Endothelial cell of umbilical vein (primary cell): ENCODE measurements at regions not wholly inside any gene's neighbourhood (a gene's known extent, or its start where the extent isn't known, plus 50 kb on each side); places are given as distances from the start of the nearest gene placed in this dataset.

Source experiments
- CTCF ChIP-seq, 2 donors: IDR thresholded peaks; 1 replicate in 1 of 2; 2 replicates in 1 of 2; pipeline ENCODE4 v1.5.1; 2011; ENCODE audit warnings: low read length in 2 of 2, mild to moderate bottlenecking in 2 of 2, moderate library complexity in 2 of 2, control low read depth in 1 of 2, inconsistent platforms in 1 of 2, low read depth in 1 of 2; ENCODE audit not compliant: insufficient read depth in 1 of 2; ENCODE audit errors: extremely low read depth in 1 of 2
- GATA2 ChIP-seq: IDR thresholded peaks from 2 replicates; pipeline ENCODE4 v1.7.0; 2011; ENCODE audit warnings: low read depth, mild to moderate bottlenecking, moderate library complexity, mixed read lengths, low read length; ENCODE audit not compliant: insufficient read length, insufficient read depth
- POLR2A ChIP-seq: IDR thresholded peaks from 2 replicates; pipeline ENCODE4 v1.6.1; 2012; ENCODE audit warnings: low read depth, mild to moderate bottlenecking, control low read depth, low read length
- POLR2AphosphoS5 ChIP-seq: IDR thresholded peaks from 2 replicates; pipeline ENCODE4 v1.6.1; 2012; ENCODE audit warnings: low read depth, mild to moderate bottlenecking, control low read depth, low read length, moderate library complexity; ENCODE audit not compliant: insufficient read depth

GRCh38 chr6:14425805-14426204 is 308.2 kb downstream of the CD83 start:
- TF ChIP-seq CTCF (IDR thresholded peaks at IDR 0.05; ENCODE audit: extremely low read depth in 1 of 2, insufficient read depth in 1 of 2, low read depth in 1 of 2, low read length in 2 of 2) (no peak), GATA2 (no peak), POLR2A (no peak), POLR2AphosphoS5 (no peak)
